ENCODE measurements at regions not wholly inside any gene's neighbourhood (a gene's known extent, or its start where the extent isn't known, plus 50 kb on each side); places are given as distances from the start of the nearest gene placed in this dataset.

GRCh38 chr4:72797486-72797885, 228.5 kb upstream of the ADAMTS3 start:
- H3K4me1 ChIP-seq (ENCODE audit: insufficient read depth, insufficient read length), result no peaks in the 10 kb centered on the region
- H3K36me3 ChIP-seq (ENCODE audit: insufficient read depth, insufficient read length, low read length), result no peaks in the 10 kb centered on the region
- no peaks in the 10 kb centered on the region for H3K27me3 ChIP-seq (ENCODE audit: insufficient read depth, insufficient read length)
- TF ChIP-seq SUZ12 (IDR thresholded peaks at IDR 0.05; ENCODE audit: extremely low read depth, insufficient read depth, insufficient read length) (no peak), YY1 (IDR thresholded peaks at IDR 0.05; ENCODE audit: insufficient read depth, insufficient read length) (no peak), ZNF274 (IDR thresholded peaks at IDR 0.05; ENCODE audit: low read depth, low read length) (no peak)
- no peak overlapping the region for H3K4me3 ChIP-seq (ENCODE audit: insufficient read length, low read depth)
- peaks cover 7% of the 10 kb centered on the region; the same call in 1 of the 2 replicates for H3K9me3 ChIP-seq (ENCODE audit: insufficient read depth, low read length)
- no peak overlapping the region for H3K9ac ChIP-seq (ENCODE audit: insufficient read length, low read depth)
- DNase-seq (ENCODE audit: low read depth, low spot score), result no peak

- Histone ChIP-seq H3K36me3 (ENCODE audit: insufficient read depth, insufficient read length, low read length) (no peaks in the 10 kb centered on the region), H3K9ac (ENCODE audit: insufficient read length, low read depth) (no peak overlapping the region), H3K4me3 (ENCODE audit: insufficient read length, low read depth) (no peak overlapping the region), H3K27me3 (ENCODE audit: insufficient read depth, insufficient read length) (no peaks in the 10 kb centered on the region), H3K9me3 (ENCODE audit: insufficient read depth, low read length) (no peaks in the 10 kb centered on the region), H3K4me1 (ENCODE audit: insufficient read depth, insufficient read length) (no peaks in the 10 kb centered on the region)
- no peak for TF ChIP-seq YY1 (IDR thresholded peaks at IDR 0.05; ENCODE audit: insufficient read depth, insufficient read length)
- TF ChIP-seq ZNF274 (IDR thresholded peaks at IDR 0.05; ENCODE audit: low read depth, low read length), result no peak
- no peak for TF ChIP-seq SUZ12 (IDR thresholded peaks at IDR 0.05; ENCODE audit: extremely low read depth, insufficient read depth, insufficient read length)
- no peak for DNase-seq (ENCODE audit: low read depth, low spot score)
Measured at GRCh38 chr4:72791054-72791453, 222.0 kb upstream of the ADAMTS3 start.

GRCh38 chr4:72786401-72786990, 217.5 kb upstream of the ADAMTS3 start:
- Histone ChIP-seq H3K9me3 (ENCODE audit: insufficient read depth, low read length) (no peaks in the 10 kb centered on the region), H3K36me3 (ENCODE audit: insufficient read depth, insufficient read length, low read length) (no peaks in the 10 kb centered on the region), H3K27me3 (ENCODE audit: insufficient read depth, insufficient read length) (no peaks in the 10 kb centered on the region), H3K4me1 (ENCODE audit: insufficient read depth, insufficient read length) (no peaks in the 10 kb centered on the region), H3K4me3 (ENCODE audit: insufficient read length, low read depth) (no peak overlapping the region), H3K9ac (ENCODE audit: insufficient read length, low read depth) (no peak overlapping the region)
- no peak for DNase-seq (ENCODE audit: low read depth, low spot score)
- TF ChIP-seq YY1 (IDR thresholded peaks at IDR 0.05; ENCODE audit: insufficient read depth, insufficient read length) (no peak), SUZ12 (IDR thresholded peaks at IDR 0.05; ENCODE audit: extremely low read depth, insufficient read depth, insufficient read length) (no peak), ZNF274 (IDR thresholded peaks at IDR 0.05; ENCODE audit: low read depth, low read length) (no peak)

GRCh38 chr4:72779241-72779640, 210.2 kb upstream of the ADAMTS3 start:
- Histone ChIP-seq H3K9me3 (ENCODE audit: insufficient read depth, low read length) (no peaks in the 10 kb centered on the region), H3K4me3 (ENCODE audit: insufficient read length, low read depth) (no peak overlapping the region), H3K27me3 (ENCODE audit: insufficient read depth, insufficient read length) (no peaks in the 10 kb centered on the region), H3K9ac (ENCODE audit: insufficient read length, low read depth) (no peak overlapping the region), H3K36me3 (ENCODE audit: insufficient read depth, insufficient read length, low read length) (no peaks in the 10 kb centered on the region), H3K4me1 (ENCODE audit: insufficient read depth, insufficient read length) (no peaks in the 10 kb centered on the region)
- no peak for DNase-seq (ENCODE audit: low read depth, low spot score)
- TF ChIP-seq YY1 (IDR thresholded peaks at IDR 0.05; ENCODE audit: insufficient read depth, insufficient read length), result no peak
- TF ChIP-seq SUZ12 (IDR thresholded peaks at IDR 0.05; ENCODE audit: extremely low read depth, insufficient read depth, insufficient read length), result no peak

GRCh38 chr4:72777436-72777835, 208.4 kb upstream of the ADAMTS3 start:
- Histone ChIP-seq H3K27me3 (ENCODE audit: insufficient read depth, insufficient read length) (no peaks in the 10 kb centered on the region), H3K9me3 (ENCODE audit: insufficient read depth, low read length) (no peaks in the 10 kb centered on the region), H3K9ac (ENCODE audit: insufficient read length, low read depth) (no peak overlapping the region), H3K4me3 (ENCODE audit: insufficient read length, low read depth) (no peak overlapping the region), H3K4me1 (ENCODE audit: insufficient read depth, insufficient read length) (no peaks in the 10 kb centered on the region), H3K36me3 (ENCODE audit: insufficient read depth, insufficient read length, low read length) (no peaks in the 10 kb centered on the region)
- no peak for DNase-seq (ENCODE audit: low read depth, low spot score)
- TF ChIP-seq SUZ12 (IDR thresholded peaks at IDR 0.05; ENCODE audit: extremely low read depth, insufficient read depth, insufficient read length), result no peak
- no peak for TF ChIP-seq ZNF274 (IDR thresholded peaks at IDR 0.05; ENCODE audit: low read depth, low read length)
- TF ChIP-seq YY1 (IDR thresholded peaks at IDR 0.05; ENCODE audit: insufficient read depth, insufficient read length), result no peak

- Histone ChIP-seq H3K27me3 (ENCODE audit: insufficient read depth, insufficient read length) (no peaks in the 10 kb centered on the region), H3K9me3 (ENCODE audit: insufficient read depth, low read length) (peaks cover 3% of the 10 kb centered on the region; the same call in 1 of the 2 replicates), H3K4me1 (ENCODE audit: insufficient read depth, insufficient read length) (no peaks in the 10 kb centered on the region), H3K36me3 (ENCODE audit: insufficient read depth, insufficient read length, low read length) (no peaks in the 10 kb centered on the region), H3K9ac (ENCODE audit: insufficient read length, low read depth) (no peak overlapping the region), H3K4me3 (ENCODE audit: insufficient read length, low read depth) (no peak overlapping the region)
- TF ChIP-seq ZNF274 (IDR thresholded peaks at IDR 0.05; ENCODE audit: low read depth, low read length) (no peak), YY1 (IDR thresholded peaks at IDR 0.05; ENCODE audit: insufficient read depth, insufficient read length) (no peak), SUZ12 (IDR thresholded peaks at IDR 0.05; ENCODE audit: extremely low read depth, insufficient read depth, insufficient read length) (no peak)
- no peak for DNase-seq (ENCODE audit: low read depth, low spot score)
Measured at GRCh38 chr4:72770708-72771107, 201.7 kb upstream of the ADAMTS3 start.

- TF ChIP-seq ZNF274 (IDR thresholded peaks at IDR 0.05; ENCODE audit: low read depth, low read length) (no peak), YY1 (IDR thresholded peaks at IDR 0.05; ENCODE audit: insufficient read depth, insufficient read length) (no peak), SUZ12 (IDR thresholded peaks at IDR 0.05; ENCODE audit: extremely low read depth, insufficient read depth, insufficient read length) (no peak)
- DNase-seq (ENCODE audit: low read depth, low spot score), result no peak
- H3K9me3 ChIP-seq (ENCODE audit: insufficient read depth, low read length), result peaks cover 6% of the 10 kb centered on the region; the same call in 1 of the 2 replicates
- H3K36me3 ChIP-seq (ENCODE audit: insufficient read depth, insufficient read length, low read length), result no peaks in the 10 kb centered on the region
- H3K4me1 ChIP-seq (ENCODE audit: insufficient read depth, insufficient read length), result no peaks in the 10 kb centered on the region
- H3K4me3 ChIP-seq (ENCODE audit: insufficient read length, low read depth), result no peak overlapping the region
- no peaks in the 10 kb centered on the region for H3K27me3 ChIP-seq (ENCODE audit: insufficient read depth, insufficient read length)
- no peak overlapping the region for H3K9ac ChIP-seq (ENCODE audit: insufficient read length, low read depth)
Measured at GRCh38 chr4:72768364-72768763, 199.3 kb upstream of the ADAMTS3 start.
